AG10803 (cell line): ENCODE measurements at regions not wholly inside any gene's neighbourhood (a gene's known extent, or its start where the extent isn't known, plus 50 kb on each side); places are given as distances from the start of the nearest gene placed in this dataset.

Source experiments
- DNase-seq: peaks from one replicate; pipeline ENCODE4 v3.0.0; 2010; ENCODE audit warnings: low read depth
- H3K4me3 ChIP-seq: 2 replicates; pipeline ENCODE4 v1.5.1; 2011; ENCODE audit warnings: mild to moderate bottlenecking, low read length, control low read depth
- CTCF ChIP-seq: conservative IDR thresholded peaks from 2 replicates; pipeline ENCODE4 v1.5.1; 2011; ENCODE audit warnings: mild to moderate bottlenecking, low read length, control low read depth, inconsistent platforms

GRCh38 chr16:6536411-6536810 lies 796.2 kb upstream of the RBFOX1 start:
- no peak for TF ChIP-seq CTCF
- DNase-seq: no peak

GRCh38 chr16:6531067-6531466 lies 801.6 kb upstream of the RBFOX1 start:
- TF ChIP-seq CTCF: no peak
- no peak for DNase-seq
- H3K4me3 ChIP-seq: no peak overlapping the region

More at GRCh38 chr16:6536411-6536810, 796.2 kb upstream of the RBFOX1 start:
- no peak overlapping the region for H3K4me3 ChIP-seq

GRCh38 chr16:6528217-6528616 lies 804.4 kb upstream of the RBFOX1 start:
- H3K4me3 ChIP-seq: no peak overlapping the region
- TF ChIP-seq CTCF: no peak
- DNase-seq: no peak

GRCh38 chr16:6527646-6528045 lies 805.0 kb upstream of the RBFOX1 start:
- DNase-seq: no peak
- no peak for TF ChIP-seq CTCF

GRCh38 chr16:6524501-6524900 lies 808.1 kb upstream of the RBFOX1 start:
- no peak for TF ChIP-seq CTCF
- H3K4me3 ChIP-seq: no peak overlapping the region
- no peak for DNase-seq

More at GRCh38 chr16:6527646-6528045, 805.0 kb upstream of the RBFOX1 start:
- no peak overlapping the region for H3K4me3 ChIP-seq

- TF ChIP-seq CTCF: no peak
- DNase-seq: no peak
- H3K4me3 ChIP-seq: no peak overlapping the region
Measured at GRCh38 chr16:6517020-6517720, 815.5 kb upstream of the RBFOX1 start.

GRCh38 chr16:6512512-6512911 lies 820.1 kb upstream of the RBFOX1 start:
- no peak for DNase-seq
- H3K4me3 ChIP-seq: no peak overlapping the region
- TF ChIP-seq CTCF: no peak
